Neuronal stem cell (in vitro differentiated cells): ENCODE measurements at regions not wholly inside any gene's neighbourhood (a gene's known extent, or its start where the extent isn't known, plus 50 kb on each side); places are given as distances from the start of the nearest gene placed in this dataset.

Experiments used
- DNase-seq: peaks from one replicate; pipeline ENCODE4 v3.0.0-alpha.2; 2013; ENCODE audit warnings: low spot score
- H2AFZ ChIP-seq: one replicate; pipeline ENCODE4 v1.6.1; 2013; ENCODE audit warnings: mild to moderate bottlenecking, low read length, inconsistent platforms
- H2AK5ac ChIP-seq: 2 replicates; pipeline ENCODE4 v1.6.1; 2013; ENCODE audit warnings: low read depth, mild to moderate bottlenecking, inconsistent platforms, low read length, moderate library complexity, mixed read lengths
- H2BK120ac ChIP-seq: 2 replicates; pipeline ENCODE4 v1.6.1; 2013; ENCODE audit warnings: low read depth, mild to moderate bottlenecking, inconsistent platforms, low read length, moderate library complexity, mixed read lengths
- H2BK12ac ChIP-seq: one replicate; pipeline ENCODE4 v1.6.1; 2013; ENCODE audit warnings: low read length, inconsistent platforms
- H2BK15ac ChIP-seq: 2 replicates; pipeline ENCODE4 v1.6.1; 2013; ENCODE audit warnings: mild to moderate bottlenecking, low read length, inconsistent platforms, mixed read lengths
- H2BK5ac ChIP-seq: one replicate; pipeline ENCODE4 v1.6.1; 2013; ENCODE audit warnings: inconsistent platforms, mild to moderate bottlenecking, low read length, moderate library complexity
- H3K14ac ChIP-seq: one replicate; pipeline ENCODE4 v1.6.1; 2013; ENCODE audit warnings: low read length, inconsistent platforms
- H3K18ac ChIP-seq: 2 replicates; pipeline ENCODE4 v1.6.1; 2013; ENCODE audit warnings: low read length, inconsistent platforms
- H3K23ac ChIP-seq: 2 replicates; pipeline ENCODE4 v1.6.1; 2013; ENCODE audit warnings: low read depth, mild to moderate bottlenecking, mixed read lengths, low read length, inconsistent platforms; ENCODE audit not compliant: poor library complexity
- H3K27ac ChIP-seq: replicated peaks from 3 replicates; pipeline ENCODE4 v1.5.1; 2013; ENCODE audit warnings: low read length, inconsistent platforms
- H3K27me3 ChIP-seq, 3 experiments: 2 replicates each; pipeline ENCODE4 v1.6.1; 2013; ENCODE audit warnings: low read length in 3 of 3, mild to moderate bottlenecking in 2 of 3, inconsistent platforms in 1 of 3, low read depth in 1 of 3, mixed read lengths in 1 of 3, moderate library complexity in 1 of 3; ENCODE audit not compliant: control insufficient read depth in 3 of 3, insufficient read depth in 3 of 3
- H3K36me3 ChIP-seq, 2 donors: replicated peaks in 1 of 2; 2 replicates each; pipeline ENCODE4 v1.6.1; 2013; ENCODE audit warnings: low read length in 2 of 2; ENCODE audit not compliant: control insufficient read depth in 2 of 2, insufficient read depth in 2 of 2
- H3K4ac ChIP-seq: 2 replicates; pipeline ENCODE4 v1.6.1; 2013; ENCODE audit warnings: inconsistent platforms, mild to moderate bottlenecking, low read length, moderate library complexity
- H3K4me1 ChIP-seq, 2 donors: 1 replicate in 1 of 2; 2 replicates in 1 of 2; pipeline ENCODE4 v1.6.1; 2013; ENCODE audit warnings: low read length in 2 of 2, low read depth in 1 of 2; ENCODE audit not compliant: control insufficient read depth in 2 of 2, insufficient read depth in 1 of 2
- H3K4me2 ChIP-seq: one replicate; pipeline ENCODE4 v1.6.1; 2013; ENCODE audit warnings: mild to moderate bottlenecking, low read length, inconsistent platforms; ENCODE audit not compliant: insufficient read depth, poor library complexity, severe bottlenecking
- H3K4me3 ChIP-seq, 2 donors: 2 replicates each; pipeline ENCODE4 v1.5.1; 2013; ENCODE audit warnings: low read length in 2 of 2, mild to moderate bottlenecking in 2 of 2, inconsistent platforms in 1 of 2, moderate library complexity in 1 of 2
- H3K79me1 ChIP-seq: one replicate; pipeline ENCODE4 v1.6.1; 2013; ENCODE audit warnings: low read depth, mild to moderate bottlenecking, inconsistent platforms, low read length, moderate library complexity
- H3K9ac ChIP-seq: one replicate; pipeline ENCODE4 v1.6.1; 2013; ENCODE audit warnings: mild to moderate bottlenecking, low read depth, low read length, inconsistent platforms; ENCODE audit not compliant: poor library complexity
- H3K9me3 ChIP-seq, 2 donors: replicated peaks in 1 of 2; 2 replicates each; pipeline versions ENCODE3 to v1.6.1; 2013; ENCODE audit warnings: low read length in 2 of 2, mild to moderate bottlenecking in 2 of 2, inconsistent platforms in 1 of 2, low read depth in 1 of 2, mixed read lengths in 1 of 2, moderate library complexity in 1 of 2; ENCODE audit not compliant: control insufficient read depth in 2 of 2, insufficient read depth in 1 of 2
- H4K8ac ChIP-seq: one replicate; pipeline ENCODE4 v1.6.1; 2013; ENCODE audit warnings: low read depth, mild to moderate bottlenecking, inconsistent platforms, low read length, moderate library complexity
- H4K91ac ChIP-seq: one replicate; pipeline ENCODE4 v1.6.1; 2013; ENCODE audit warnings: low read length, low read depth, mild to moderate bottlenecking, inconsistent platforms; ENCODE audit not compliant: poor library complexity
- WGBS, 2 donors: extraction: QIAGEN DNeasy Blood & Tissue Kit; methylation state at CpG; one replicate each; pipeline ENCODE4 v1.1.7; 2013; ENCODE audit warnings: missing lambda C conversion rate in 2 of 2, mixed read lengths in 1 of 2; ENCODE audit not compliant: insufficient read length in 2 of 2, insufficient replicate concordance in 1 of 2; ENCODE audit errors: extremely low coverage in 2 of 2; 5-methylcytosine and 5-hydroxymethylcytosine counted together

DNA sequence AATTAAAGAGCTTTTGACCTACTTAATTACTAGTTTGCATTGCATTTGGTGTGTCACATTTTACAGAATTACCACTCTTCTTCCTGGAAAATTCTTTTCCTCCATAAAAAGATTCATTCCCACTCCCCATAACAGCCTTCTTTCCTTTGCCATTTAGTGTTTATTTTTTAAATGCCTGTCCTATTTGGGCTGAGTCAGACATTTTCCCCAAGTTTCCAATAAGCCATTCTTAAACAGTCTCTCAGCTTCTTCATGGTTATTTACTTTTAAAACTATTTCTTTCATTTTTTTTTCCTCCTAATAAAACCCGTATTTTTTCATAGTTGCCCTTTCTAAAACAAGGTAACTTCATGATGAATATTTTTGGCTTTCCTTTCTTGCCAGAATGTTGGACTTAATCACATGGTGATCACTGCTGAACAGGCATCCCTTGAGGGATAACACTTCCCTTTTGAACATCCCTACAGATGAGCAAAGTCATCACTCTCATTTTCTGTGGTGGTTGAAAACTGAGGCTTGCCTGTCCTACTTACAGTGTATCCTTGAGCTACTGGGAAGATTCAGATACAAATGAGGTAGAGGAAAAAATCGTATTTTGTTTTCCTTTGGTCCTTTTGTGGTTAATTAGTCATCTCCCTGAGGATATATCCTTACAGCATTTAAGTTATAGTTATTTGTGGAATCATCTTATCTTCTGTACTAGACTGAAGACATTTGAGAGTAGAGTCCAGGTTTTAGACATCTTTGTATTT, 520.5 kb upstream of the NR3C2 start:
- H2BK12ac ChIP-seq = no peak overlapping the region
- no peak overlapping the region for H2BK5ac ChIP-seq
- H3K4me2 ChIP-seq = no peak overlapping the region
- H3K36me3 ChIP-seq = no peaks in the 10 kb centered on the region
- H4K91ac ChIP-seq = no peak overlapping the region
- no peak overlapping the region for H2AFZ ChIP-seq
- no peak overlapping the region for H3K4ac ChIP-seq
- no peak overlapping the region for H3K9ac ChIP-seq
- H2AK5ac ChIP-seq = no peak overlapping the region
- no peaks in the 10 kb centered on the region for H3K4me1 ChIP-seq
- H3K23ac ChIP-seq = no peak overlapping the region
- no peaks in the 10 kb centered on the region for H3K79me1 ChIP-seq
- 92% methylated on average over 1 of the region's 2 CpGs; no CpG with 5 or more reads in 1 of the 2 donors for WGBS, 2 donors
- no peak overlapping the region for H2BK120ac ChIP-seq
- no peaks in the 10 kb centered on the region for H3K9me3 ChIP-seq
- no peak overlapping the region for H3K14ac ChIP-seq
- no peak overlapping the region for H3K18ac ChIP-seq
- no peak overlapping the region for H4K8ac ChIP-seq
- H3K4me3 ChIP-seq = no peak overlapping the region
- H3K27ac ChIP-seq = no peak overlapping the region
- no peak for DNase-seq
- H3K27me3 ChIP-seq = no peaks in the 10 kb centered on the region
- H2BK15ac ChIP-seq = no peak overlapping the region

DNA sequence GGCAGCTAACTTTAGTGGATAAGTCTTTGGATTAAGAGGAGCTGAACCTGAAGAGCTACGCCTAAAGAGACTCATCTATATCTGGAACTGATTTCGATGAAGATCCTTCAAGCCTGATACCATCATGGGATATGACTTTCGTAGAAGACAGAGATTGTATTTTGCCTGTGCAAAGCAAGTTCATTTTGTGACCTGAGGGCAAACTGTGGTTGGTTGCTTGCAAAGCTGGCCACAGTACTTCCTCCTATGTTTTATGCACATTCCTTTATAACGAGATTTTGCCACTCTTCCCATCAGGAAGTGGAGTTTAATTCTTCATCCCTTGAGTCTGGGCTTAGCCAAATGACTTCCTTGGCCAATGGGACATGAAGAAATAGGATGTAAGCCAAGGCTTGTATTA, 519.3 kb upstream of the NR3C2 start:
- Histone ChIP-seq H2AK5ac (no peak overlapping the region), H3K23ac (no peak overlapping the region), H4K91ac (no peak overlapping the region), H2BK15ac (no peak overlapping the region), H3K9me3 (no peaks in the 10 kb centered on the region), H3K4me3 (no peak overlapping the region), H2AFZ (no peak overlapping the region), H3K27me3 (no peaks in the 10 kb centered on the region), H2BK12ac (no peak overlapping the region), H3K36me3 (no peaks in the 10 kb centered on the region), H2BK5ac (no peak overlapping the region), H2BK120ac (no peak overlapping the region), H3K4me1 (no peaks in the 10 kb centered on the region), H3K4ac (no peak overlapping the region), H3K79me1 (no peaks in the 10 kb centered on the region), H3K18ac (no peak overlapping the region), H4K8ac (no peak overlapping the region), H3K4me2 (no peak overlapping the region), H3K9ac (no peak overlapping the region), H3K14ac (peak overlapping the region; percentile 2), H3K27ac (no peak overlapping the region)
- no peak for DNase-seq
- no CpG with 5 or more reads among the region's 4 CpGs for WGBS, 2 donors

- Histone ChIP-seq H2BK5ac (no peak overlapping the region), H3K9ac (no peak overlapping the region), H2AFZ (no peak overlapping the region), H3K18ac (no peak overlapping the region), H2BK120ac (no peak overlapping the region), H3K4me3 (no peak overlapping the region), H3K9me3 (no peaks in the 10 kb centered on the region), H3K4me2 (no peak overlapping the region), H3K27me3 (no peaks in the 10 kb centered on the region), H3K36me3 (no peaks in the 10 kb centered on the region), H3K23ac (no peak overlapping the region), H2AK5ac (no peak overlapping the region), H2BK15ac (no peak overlapping the region), H3K14ac (no peak overlapping the region), H3K4ac (no peak overlapping the region), H4K8ac (no peak overlapping the region), H3K79me1 (no peaks in the 10 kb centered on the region), H2BK12ac (no peak overlapping the region), H3K27ac (no peak overlapping the region), H3K4me1 (no peaks in the 10 kb centered on the region), H4K91ac (no peak overlapping the region)
- DNase-seq = no peak
- WGBS, 2 donors = no CpG with 5 or more reads among the region's 1 CpG
Observed at GRCh38 chr4:148958317-148958716, 516.1 kb upstream of the NR3C2 start.

GRCh38 chr4:148955564-148956297, 513.5 kb upstream of the NR3C2 start:
- Histone ChIP-seq H2BK5ac (no peak overlapping the region), H3K18ac (no peak overlapping the region), H2BK12ac (no peak overlapping the region), H4K8ac (no peak overlapping the region), H3K9me3 (no peaks in the 10 kb centered on the region), H3K23ac (no peak overlapping the region), H3K9ac (no peak overlapping the region), H3K14ac (no peak overlapping the region), H4K91ac (no peak overlapping the region), H2AFZ (no peak overlapping the region), H3K36me3 (no peaks in the 10 kb centered on the region), H3K4me3 (no peak overlapping the region), H3K27ac (no peak overlapping the region), H2BK15ac (no peak overlapping the region), H3K4ac (no peak overlapping the region), H2BK120ac (no peak overlapping the region), H3K79me1 (no peaks in the 10 kb centered on the region), H3K4me1 (no peaks in the 10 kb centered on the region), H3K4me2 (no peak overlapping the region), H2AK5ac (no peak overlapping the region), H3K27me3 (no peaks in the 10 kb centered on the region)
- DNase-seq = no peak
- WGBS, 2 donors = no CpG with 5 or more reads among the region's 1 CpG
